HG03095 (cell line): ENCODE measurements at regions not wholly inside any gene's neighbourhood (a gene's known extent, or its start where the extent isn't known, plus 50 kb on each side); places are given as distances from the start of the nearest gene placed in this dataset.

Experiments used
- ATAC-seq: cut with Tn5 transposase; IDR thresholded peaks from one replicate; pipeline ENCODE4 v1.9.1; 2021; ENCODE audit warnings: moderate library complexity; ENCODE audit not compliant: unreplicated experiment

DNA sequence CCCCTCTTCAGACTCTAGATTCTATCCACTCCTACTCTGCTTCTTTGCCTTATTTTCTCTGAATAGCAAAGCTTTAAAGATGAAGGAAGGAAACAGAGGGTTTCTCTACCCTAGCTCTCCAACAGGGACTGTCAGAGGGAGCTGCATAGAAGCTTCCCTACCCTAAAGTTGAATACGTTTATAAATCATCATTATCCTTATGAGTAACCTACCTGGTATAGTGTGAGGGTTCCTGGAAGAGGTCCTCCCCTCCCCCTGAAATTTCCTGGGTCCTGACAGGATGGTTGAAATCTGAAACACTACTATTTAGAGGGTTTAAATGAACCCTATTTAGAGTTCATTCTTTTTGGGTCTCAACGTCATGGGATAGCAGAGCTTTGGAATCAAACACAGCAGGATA lies 187.0 kb upstream of the RBPJ start:
- no peak for ATAC-seq

DNA sequence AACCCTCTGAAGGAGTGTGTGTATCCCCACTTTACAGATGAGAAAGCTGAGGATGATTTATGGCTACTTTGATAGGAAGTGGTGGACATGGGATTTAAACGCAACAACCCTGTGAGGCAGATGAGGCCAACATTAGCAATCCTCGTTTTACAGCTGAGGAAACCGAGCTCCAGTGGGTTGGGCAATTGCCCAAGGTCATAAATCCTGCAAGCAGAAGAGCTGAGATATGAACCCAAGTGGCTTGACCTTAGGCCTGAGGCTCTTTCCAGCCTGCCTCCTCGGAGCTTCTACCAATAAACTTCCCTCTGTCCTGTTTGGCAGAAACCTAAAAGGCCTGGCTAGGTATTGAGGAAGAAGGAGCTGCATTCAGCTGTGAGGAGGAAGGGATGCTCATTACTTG lies 185.5 kb upstream of the RBPJ start:
- ATAC-seq: no peak

DNA sequence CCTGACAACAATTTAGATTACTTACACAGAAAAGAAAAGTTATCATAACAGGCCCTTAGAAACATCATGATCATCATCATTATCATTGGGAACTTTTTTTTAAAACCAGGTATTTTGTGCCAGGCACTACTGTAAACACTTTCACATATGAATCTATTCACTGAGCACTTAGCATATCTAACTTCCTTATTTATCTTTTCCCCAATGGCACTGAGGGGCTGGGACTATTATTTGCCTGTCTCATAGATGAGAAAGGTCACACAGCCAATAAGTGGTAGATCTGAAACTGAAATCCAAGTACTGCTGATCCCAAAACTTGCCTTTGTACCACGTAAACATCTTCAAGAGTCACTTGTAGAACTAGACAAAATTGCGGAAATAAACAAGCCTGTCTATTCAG lies 184.2 kb upstream of the RBPJ start:
- ATAC-seq: no peak

GRCh38 chr4:26137288-26137687 lies 183.5 kb upstream of the RBPJ start:
- ATAC-seq: no peak

DNA sequence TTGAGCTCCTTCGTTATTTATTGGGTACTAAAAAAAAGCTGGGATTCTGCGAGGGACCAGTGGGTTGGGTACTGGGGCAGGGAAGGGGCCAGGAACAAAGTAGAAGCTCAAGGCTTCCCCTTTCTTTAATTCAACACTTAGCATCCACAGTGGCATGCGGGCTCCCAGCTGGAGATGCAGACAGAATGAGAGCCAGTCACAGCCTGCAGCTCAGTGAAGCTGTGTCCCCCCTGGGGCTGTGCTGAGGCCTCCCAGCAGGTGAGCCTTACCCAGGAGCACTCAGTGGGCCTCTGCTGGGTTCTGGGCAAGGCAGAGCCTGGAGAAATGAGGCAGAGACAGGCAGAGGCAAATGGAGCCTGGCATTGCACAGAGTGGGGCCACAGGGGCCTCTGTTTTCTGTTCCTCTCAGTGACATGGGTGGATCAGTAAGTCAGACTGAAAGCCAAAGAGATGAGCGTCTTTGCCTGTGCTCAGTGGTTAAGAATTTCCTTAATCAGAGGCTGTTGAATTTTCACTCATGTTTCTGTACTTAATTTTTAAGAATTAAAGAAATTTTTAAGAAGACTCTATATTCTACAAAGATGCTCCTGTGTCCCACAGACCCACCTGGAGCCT lies 181.4 kb upstream of the RBPJ start:
- ATAC-seq: no peak

DNA sequence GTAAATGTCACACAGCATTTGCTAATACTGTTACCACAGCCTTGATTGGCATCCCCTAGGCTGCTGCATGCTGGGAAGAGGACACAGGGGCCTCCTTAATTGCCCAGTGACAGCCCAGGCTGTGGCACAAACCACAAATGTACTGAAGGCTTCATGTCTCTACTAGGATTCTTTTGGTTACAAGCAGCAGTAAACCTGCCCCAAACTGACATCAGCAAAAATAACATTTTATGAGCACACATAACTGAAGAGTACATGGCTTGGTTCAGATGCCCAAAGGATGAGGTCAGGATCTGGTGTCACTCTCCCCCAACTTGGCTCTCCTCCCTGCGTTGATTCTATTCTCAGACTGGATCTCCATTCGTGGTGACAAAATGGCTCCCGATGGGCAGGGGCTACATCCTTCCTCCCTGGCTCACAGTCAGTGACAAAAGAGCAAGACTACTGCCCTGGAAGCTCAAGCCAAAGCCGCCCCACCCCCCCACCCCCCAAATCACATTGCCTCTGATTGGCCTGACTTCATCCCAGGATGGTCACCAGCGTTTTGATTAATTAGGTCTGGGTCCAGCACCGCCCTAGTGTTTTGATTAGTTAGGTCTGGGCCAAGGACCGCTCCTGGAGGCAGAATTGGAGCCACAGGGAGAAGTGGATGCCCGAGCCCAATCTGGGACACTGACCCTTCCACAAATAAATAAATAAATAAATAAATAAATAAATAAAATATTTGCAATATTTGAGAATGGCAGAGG lies 180.5 kb upstream of the RBPJ start:
- ATAC-seq: no peak

DNA sequence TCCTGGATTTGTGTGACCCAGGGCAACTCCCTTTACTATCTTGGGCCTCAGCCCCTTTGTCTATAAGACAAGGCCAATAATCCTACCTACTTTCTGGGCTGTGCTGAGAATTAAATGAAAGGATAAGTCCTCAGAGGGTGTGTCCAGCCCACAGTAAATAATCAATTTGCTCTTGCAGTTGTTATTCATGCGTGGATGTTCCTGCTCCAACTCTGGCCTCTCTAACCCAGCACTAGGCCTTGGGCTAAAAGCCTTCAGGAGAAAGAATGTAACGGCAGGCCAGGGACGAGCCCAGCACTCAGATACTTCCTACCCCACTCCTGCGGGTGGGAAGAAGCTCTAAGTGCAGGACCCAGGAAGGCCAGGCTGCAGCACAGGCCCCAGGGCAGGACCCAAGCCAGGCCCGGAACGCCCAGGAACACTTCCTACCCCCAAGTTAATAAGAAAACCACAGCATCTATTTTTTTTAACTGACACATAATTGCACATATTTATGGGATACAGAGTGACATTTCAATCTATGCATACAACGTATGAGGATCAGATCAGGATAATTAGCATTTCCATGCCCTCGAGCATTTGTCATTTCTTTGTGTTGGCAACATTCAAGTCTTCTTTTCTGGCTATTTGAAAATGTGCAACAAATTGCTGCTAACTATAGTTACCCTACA lies 179.6 kb upstream of the RBPJ start:
- no peak for ATAC-seq

GRCh38 chr4:26141911-26142638 lies 178.7 kb upstream of the RBPJ start:
- ATAC-seq: no peak

GRCh38 chr4:26144526-26145155 lies 176.2 kb upstream of the RBPJ start:
- ATAC-seq: no peak

GRCh38 chr4:26145212-26145611 lies 175.6 kb upstream of the RBPJ start:
- ATAC-seq: no peak

- no peak for ATAC-seq
These were observed 171.9 kb upstream of the RBPJ start for GRCh38 chr4:26148927-26149326.

- ATAC-seq: no peak
These were observed 169.9 kb upstream of the RBPJ start for GRCh38 chr4:26150948-26151347.

DNA sequence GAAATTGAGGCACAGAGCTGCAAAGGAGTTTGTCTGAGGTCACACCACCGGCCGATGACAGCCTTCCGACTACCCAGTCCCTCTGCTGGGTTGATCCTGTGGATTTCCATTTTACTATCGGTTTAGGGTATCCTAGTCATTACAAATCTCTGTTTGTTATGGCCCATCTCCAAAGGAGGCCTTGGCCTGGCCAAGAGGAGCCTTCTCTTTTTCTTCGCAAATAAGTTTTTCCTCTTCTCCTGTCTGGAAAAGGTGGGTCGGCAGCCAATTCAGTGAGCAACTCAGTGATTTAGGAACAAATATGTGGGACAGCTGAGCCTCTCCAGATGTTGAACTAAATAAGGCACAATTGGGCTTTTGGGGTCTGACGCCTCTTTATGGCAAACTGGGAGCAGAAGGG lies 169.2 kb upstream of the RBPJ start:
- ATAC-seq: no peak

DNA sequence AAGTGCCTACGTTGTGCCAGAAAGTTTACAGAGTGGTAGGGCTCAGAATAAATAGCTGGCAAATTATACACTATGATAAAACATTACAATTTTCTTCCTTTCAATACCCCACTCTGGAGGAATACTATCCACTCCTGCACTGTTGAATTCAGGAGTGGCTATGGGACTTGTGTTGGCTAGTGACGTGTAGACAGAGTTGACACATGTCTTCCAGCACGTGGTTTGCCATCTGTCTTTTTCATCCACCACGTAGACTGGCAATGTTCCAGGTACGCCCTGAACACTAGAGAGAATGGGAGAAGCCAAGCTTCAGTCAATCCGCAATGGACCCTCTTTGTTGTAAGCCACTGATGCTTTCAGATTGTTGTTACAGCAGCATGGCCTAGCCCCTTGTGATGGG lies 168.8 kb upstream of the RBPJ start:
- no peak for ATAC-seq

DNA sequence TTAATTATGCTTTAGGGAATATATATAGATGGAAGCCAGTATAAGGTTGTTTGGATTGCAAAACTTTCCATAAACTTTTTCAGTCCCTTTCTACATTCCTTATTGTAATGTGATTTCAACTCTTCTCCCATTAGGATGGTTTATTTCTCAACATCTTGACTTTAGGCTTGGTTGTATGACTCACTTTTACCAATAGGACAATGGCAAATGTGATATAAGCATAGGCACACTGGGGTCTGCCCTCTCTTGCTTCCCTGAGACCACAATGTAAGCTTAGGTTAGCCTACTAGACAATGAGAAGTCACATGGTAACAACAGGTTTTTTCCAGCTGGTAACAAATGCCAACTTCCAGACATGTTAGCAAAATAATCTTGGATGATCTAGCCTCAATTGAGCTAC lies 163.3 kb upstream of the RBPJ start:
- ATAC-seq: no peak

DNA sequence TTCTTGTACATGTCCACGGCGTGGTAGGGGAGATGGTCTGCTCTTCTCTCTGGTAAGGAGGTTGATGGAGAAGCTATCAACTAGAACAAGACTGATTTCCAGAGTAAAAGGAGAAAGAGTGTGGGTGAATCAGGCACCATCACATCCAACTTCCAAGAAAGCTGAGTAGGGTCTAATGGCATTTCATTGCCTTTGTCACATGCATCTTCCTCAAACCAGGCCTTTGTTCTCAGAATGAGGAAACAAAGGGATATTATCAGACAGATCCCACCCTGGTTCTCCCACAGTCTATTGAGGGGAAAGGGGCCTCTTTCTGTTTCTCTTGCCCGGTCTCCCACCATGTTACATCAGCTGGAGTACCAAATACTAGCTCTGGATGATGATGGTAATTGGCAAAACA lies 160.2 kb upstream of the RBPJ start:
- no peak for ATAC-seq

- ATAC-seq: no peak
These were observed 159.6 kb upstream of the RBPJ start for GRCh38 chr4:26161030-26161824.

DNA sequence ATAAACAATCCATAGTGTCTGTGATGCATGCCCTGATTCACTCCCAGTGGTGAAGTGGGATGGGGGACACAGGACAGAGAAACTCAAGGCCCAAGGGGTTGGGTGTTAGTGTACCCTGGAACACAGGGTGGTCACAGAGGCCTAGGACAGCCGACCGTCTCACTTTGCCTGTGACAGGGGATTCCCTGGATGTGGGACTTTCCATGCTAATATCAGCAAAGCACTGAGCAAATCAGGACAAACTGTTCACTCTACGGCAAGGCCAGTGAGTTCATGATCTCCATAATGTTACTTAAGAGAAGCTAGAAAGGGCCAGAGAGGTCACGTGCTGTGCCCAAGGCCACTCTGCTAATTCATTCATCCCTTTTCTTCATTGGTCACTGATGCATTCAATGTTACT lies 158.7 kb upstream of the RBPJ start:
- no peak for ATAC-seq

DNA sequence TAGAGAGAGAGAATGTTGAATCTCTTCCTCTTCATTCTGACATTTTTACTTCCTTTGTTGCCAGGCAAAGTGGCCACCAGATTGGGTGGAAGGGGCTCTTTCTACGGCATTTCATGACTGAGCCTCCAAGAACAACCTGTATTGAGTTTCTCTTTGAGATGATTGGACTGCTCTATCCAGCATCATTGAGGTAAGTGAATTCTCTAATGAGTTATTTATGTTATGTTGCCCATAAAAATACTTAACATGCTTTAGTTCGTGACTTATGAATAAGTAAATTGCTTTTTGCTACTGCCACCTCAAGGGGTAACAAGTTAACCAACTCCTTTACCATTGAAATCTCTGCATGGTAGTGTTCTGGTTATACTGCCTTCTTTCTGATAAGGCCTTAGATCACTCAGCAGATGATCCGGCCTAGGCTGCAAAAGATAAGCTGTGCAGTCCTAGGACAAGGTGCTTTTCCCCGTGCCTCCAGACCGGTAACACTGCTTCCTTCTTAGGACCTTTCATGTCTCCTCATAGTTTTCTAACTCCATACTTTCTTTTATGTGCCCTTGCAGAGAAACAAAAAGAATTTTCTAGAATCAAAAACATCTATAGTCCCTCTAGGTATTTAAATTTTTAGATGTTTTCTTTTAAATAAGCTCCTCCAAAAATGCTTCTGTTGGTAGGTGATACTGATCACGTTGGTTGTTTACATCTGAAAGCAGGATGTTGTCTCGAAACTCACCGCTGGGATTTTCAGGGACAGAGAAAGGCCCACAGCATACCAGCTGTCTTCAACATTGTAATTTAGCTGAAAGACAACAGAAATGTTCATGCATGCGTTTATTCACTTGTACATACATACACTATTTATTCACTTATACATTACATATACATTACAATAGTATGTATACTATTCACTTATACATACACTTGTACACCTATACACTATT lies 157.1 kb upstream of the RBPJ start:
- no peak for ATAC-seq
